RPMI8226 (cell line): ENCODE measurements at regions not wholly inside any gene's neighbourhood (a gene's known extent, or its start where the extent isn't known, plus 50 kb on each side); places are given as distances from the start of the nearest gene placed in this dataset.
"Not testable (repeated sequence)": the region's sequence is repeated elsewhere in the genome, so short reads cannot be mapped to it uniquely, and the experiment has no call there.

Experiments used
- DNase-seq: peaks from one replicate; pipeline ENCODE4 v3.0.0-alpha.2; 2015

GRCh38 chrX:52585892-52586291, 68.8 kb downstream of the SSX7 start:
- no peak for DNase-seq

- DNase-seq, result no peak
Observed at GRCh38 chrX:52577464-52578173, 60.8 kb upstream of the XAGE1B start.

- DNase-seq, result no peak
Observed at GRCh38 chrX:52576946-52577345, 60.1 kb upstream of the XAGE1B start.

- DNase-seq, result no peak
Observed at GRCh38 chrX:52576474-52576873, 59.6 kb upstream of the XAGE1B start.

- peak; percentile 39 for DNase-seq
Observed at GRCh38 chrX:52574416-52575275, 57.8 kb upstream of the XAGE1B start.

- not testable (repeated sequence) for DNase-seq
Observed at GRCh38 chrX:52568146-52568545, 51.3 kb upstream of the XAGE1B start.
